ENCODE measurements at regions not wholly inside any gene's neighbourhood (a gene's known extent, or its start where the extent isn't known, plus 50 kb on each side); places are given as distances from the start of the nearest gene placed in this dataset.

DNA sequence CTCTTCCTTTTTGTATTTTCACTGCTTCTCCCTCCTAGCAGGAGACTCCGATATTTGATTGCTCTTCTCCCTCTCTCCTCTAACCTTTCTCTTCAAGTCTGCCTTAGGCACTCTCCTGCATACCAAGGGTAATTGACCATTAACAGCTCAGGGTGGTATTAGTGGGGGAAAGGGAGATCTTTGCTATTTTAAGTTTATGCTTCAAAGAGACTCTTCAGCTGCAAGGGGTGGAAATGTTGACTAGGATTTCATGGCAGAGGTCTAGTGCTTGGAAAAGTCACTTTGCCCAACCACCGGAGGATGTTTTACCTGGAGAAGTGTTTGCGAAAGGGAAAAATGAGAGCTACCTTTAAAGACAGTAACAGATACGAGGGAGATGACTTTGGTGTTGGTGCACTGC lies 453.7 kb downstream of the SLC4A3 start:
- Histone ChIP-seq H3K9me2 (ENCODE audit: insufficient read depth, low read length) (no peaks in the 10 kb centered on the region), H2AFZ (ENCODE audit: low read depth, low read length) (no peak overlapping the region), H3K4me3 (ENCODE audit: low read length) (no peak overlapping the region), H3K79me2 (replicated peaks; ENCODE audit: insufficient read depth, low read length) (no peaks in the 10 kb centered on the region), H3K27me3 (ENCODE audit: insufficient read depth, low read depth, low read length) (no peaks in the 10 kb centered on the region), H3K9me3 (ENCODE audit: low read length) (no peaks in the 10 kb centered on the region), H3K27ac (ENCODE audit: low read length) (no peak overlapping the region), H3F3A (ENCODE audit: insufficient read depth, low read length, poor library complexity, severe bottlenecking) (no peaks in the 10 kb centered on the region), H4K20me1 (ENCODE audit: insufficient read depth) (no peaks in the 10 kb centered on the region), H3K36me3 (ENCODE audit: insufficient read depth, low read length) (no peaks in the 10 kb centered on the region), H3K9ac (ENCODE audit: low read length) (no peak overlapping the region), H3K4me2 (ENCODE audit: low read length) (no peak overlapping the region)
- TF ChIP-seq MXI1 (conservative IDR thresholded peaks at IDR 0.05; ENCODE audit: poor library complexity, severe bottlenecking) (no peak), EP300 (conservative IDR thresholded peaks at IDR 0.05; ENCODE audit: poor library complexity, severe bottlenecking) (no peak), POLR2AphosphoS5 (IDR thresholded peaks at IDR 0.05) (no peak), SMC3 (conservative IDR thresholded peaks at IDR 0.05; ENCODE audit: poor library complexity) (no peak)
- TF ChIP-seq, protein P1, sequence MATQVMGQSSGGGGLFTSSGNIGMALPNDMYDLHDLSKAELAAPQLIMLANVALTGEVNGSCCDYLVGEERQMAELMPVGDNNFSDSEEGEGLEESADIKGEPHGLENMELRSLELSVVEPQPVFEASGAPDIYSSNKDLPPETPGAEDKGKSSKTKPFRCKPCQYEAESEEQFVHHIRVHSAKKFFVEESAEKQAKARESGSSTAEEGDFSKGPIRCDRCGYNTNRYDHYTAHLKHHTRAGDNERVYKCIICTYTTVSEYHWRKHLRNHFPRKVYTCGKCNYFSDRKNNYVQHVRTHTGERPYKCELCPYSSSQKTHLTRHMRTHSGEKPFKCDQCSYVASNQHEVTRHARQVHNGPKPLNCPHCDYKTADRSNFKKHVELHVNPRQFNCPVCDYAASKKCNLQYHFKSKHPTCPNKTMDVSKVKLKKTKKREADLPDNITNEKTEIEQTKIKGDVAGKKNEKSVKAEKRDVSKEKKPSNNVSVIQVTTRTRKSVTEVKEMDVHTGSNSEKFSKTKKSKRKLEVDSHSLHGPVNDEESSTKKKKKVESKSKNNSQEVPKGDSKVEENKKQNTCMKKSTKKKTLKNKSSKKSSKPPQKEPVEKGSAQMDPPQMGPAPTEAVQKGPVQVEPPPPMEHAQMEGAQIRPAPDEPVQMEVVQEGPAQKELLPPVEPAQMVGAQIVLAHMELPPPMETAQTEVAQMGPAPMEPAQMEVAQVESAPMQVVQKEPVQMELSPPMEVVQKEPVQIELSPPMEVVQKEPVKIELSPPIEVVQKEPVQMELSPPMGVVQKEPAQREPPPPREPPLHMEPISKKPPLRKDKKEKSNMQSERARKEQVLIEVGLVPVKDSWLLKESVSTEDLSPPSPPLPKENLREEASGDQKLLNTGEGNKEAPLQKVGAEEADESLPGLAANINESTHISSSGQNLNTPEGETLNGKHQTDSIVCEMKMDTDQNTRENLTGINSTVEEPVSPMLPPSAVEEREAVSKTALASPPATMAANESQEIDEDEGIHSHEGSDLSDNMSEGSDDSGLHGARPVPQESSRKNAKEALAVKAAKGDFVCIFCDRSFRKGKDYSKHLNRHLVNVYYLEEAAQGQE (IDR thresholded peaks at IDR 0.05; ENCODE audit: borderline replicate concordance), result no peak

- H3K9me3 ChIP-seq (ENCODE audit: low read length), result no peaks in the 10 kb centered on the region
- H3K9ac ChIP-seq (ENCODE audit: low read length), result no peak overlapping the region
- no peaks in the 10 kb centered on the region for H3K36me3 ChIP-seq (ENCODE audit: insufficient read depth, low read length)
- no peaks in the 10 kb centered on the region for H3K9me2 ChIP-seq (ENCODE audit: insufficient read depth, low read length)
- H3K79me2 ChIP-seq (replicated peaks; ENCODE audit: insufficient read depth, low read length), result no peaks in the 10 kb centered on the region
- H2AFZ ChIP-seq (ENCODE audit: low read depth, low read length), result no peak overlapping the region
- H3K27ac ChIP-seq (ENCODE audit: low read length), result no peak overlapping the region
- no peaks in the 10 kb centered on the region for H4K20me1 ChIP-seq (ENCODE audit: insufficient read depth)
- no peaks in the 10 kb centered on the region for H3F3A ChIP-seq (ENCODE audit: insufficient read depth, low read length, poor library complexity, severe bottlenecking)
- H3K4me3 ChIP-seq (ENCODE audit: low read length), result no peak overlapping the region
- no peak overlapping the region for H3K4me2 ChIP-seq (ENCODE audit: low read length)
- no peaks in the 10 kb centered on the region for H3K27me3 ChIP-seq (ENCODE audit: insufficient read depth, low read depth, low read length)
- TF ChIP-seq TAF1 (IDR thresholded peaks at IDR 0.05; ENCODE audit: low read depth) (no peak), MXI1 (conservative IDR thresholded peaks at IDR 0.05; ENCODE audit: poor library complexity, severe bottlenecking) (no peak), POLR2AphosphoS5 (IDR thresholded peaks at IDR 0.05) (no peak), CTCF (IDR thresholded peaks at IDR 0.05; ENCODE audit: poor library complexity, severe bottlenecking) (no peak), RAD21 (conservative IDR thresholded peaks at IDR 0.05) (no peak), EZH2 (IDR thresholded peaks at IDR 0.05; ENCODE audit: borderline replicate concordance, insufficient read depth, low read length, poor library complexity, severe bottlenecking) (no peak), SMC3 (conservative IDR thresholded peaks at IDR 0.05; ENCODE audit: poor library complexity) (no peak), EP300 (conservative IDR thresholded peaks at IDR 0.05; ENCODE audit: poor library complexity, severe bottlenecking) (no peak)
- TF ChIP-seq, protein P1 (IDR thresholded peaks at IDR 0.05; ENCODE audit: borderline replicate concordance), result no peak
These were observed 462.6 kb downstream of the SLC4A3 start for GRCh38 chr2:220090050-220090449.
